ENCODE measurements at regions not wholly inside any gene's neighbourhood (a gene's known extent, or its start where the extent isn't known, plus 50 kb on each side); places are given as distances from the start of the nearest gene placed in this dataset.

DNA sequence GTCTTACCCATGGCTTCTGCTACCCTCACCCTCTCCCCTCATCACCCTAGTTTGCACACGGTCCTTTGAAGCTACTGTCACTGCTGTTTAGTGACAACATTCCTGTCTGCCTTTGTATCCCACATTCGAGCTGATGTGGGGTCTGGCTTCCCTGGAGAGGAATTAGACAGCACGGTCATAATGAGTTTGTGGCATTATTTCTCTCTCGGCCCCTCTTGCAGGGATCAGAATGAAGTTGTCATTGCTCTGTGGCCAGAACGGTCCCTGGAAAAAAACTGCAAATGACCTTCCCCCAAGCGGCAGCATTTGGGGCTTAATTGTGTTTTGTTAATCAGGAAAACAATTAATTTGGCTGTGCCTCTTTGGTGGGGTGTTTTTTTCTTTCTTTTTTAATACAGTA, 317.2 kb upstream of the PODXL start:
- DNase-seq (ENCODE audit: low read depth in 2 of 2): no peak
- H3K4me3 ChIP-seq (replicated peaks in 1 of 2; ENCODE audit: low read depth in 2 of 2, low read length in 2 of 2): no peak overlapping the region
- TF ChIP-seq CTCF (IDR thresholded peaks at IDR 0.05; ENCODE audit: low read depth, low read length): no peak

DNA sequence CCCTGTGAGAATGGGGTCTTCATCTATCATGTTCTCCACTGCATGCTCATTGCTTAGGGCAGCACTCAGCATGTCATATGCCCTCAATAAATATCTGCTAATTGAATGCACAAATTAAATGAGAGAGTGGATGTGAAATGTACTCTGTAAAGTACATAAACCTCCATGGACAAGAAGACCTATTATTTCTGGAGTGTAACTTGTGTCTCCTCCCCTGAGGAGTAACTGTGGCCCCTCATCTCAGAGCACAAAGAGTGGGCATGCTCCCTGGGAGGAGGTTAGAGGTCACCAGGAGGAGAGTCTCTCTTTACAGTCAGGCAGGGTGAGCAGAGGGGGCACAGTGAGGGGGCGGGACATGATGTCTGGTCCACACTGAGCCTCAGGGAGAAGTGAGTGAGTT, 313.6 kb upstream of the PODXL start:
- H3K4me3 ChIP-seq (replicated peaks in 1 of 2; ENCODE audit: low read depth in 2 of 2, low read length in 2 of 2): no peak overlapping the region
- no peak for TF ChIP-seq CTCF (IDR thresholded peaks at IDR 0.05; ENCODE audit: low read depth, low read length)
- DNase-seq (ENCODE audit: low read depth in 2 of 2): no peak

GRCh38 chr7:131869169-131869844, 312.9 kb upstream of the PODXL start:
- DNase-seq (ENCODE audit: low read depth in 2 of 2): no peak
- no peak overlapping the region for H3K4me3 ChIP-seq (replicated peaks in 1 of 2; ENCODE audit: low read depth in 2 of 2, low read length in 2 of 2)
- TF ChIP-seq CTCF (IDR thresholded peaks at IDR 0.05; ENCODE audit: low read depth, low read length): no peak

DNA sequence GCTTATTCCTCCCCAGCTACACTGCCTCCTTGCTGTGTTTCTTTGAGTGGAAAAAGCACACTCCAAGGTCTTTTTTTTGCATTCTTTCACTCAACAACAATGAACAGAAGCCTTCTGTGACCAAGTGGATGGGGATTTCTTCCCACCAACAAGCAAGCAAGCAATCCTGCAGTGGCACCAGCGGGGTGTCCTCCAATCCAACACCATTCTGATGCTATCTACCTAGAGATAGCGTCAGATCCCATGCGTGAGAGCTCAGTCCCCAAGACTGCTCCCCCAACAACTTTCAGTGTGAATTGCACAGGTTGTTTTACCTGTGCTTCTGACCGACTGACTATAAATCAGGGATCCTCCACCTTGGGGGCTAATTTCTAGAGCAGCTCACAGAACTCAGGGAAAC, 311.0 kb upstream of the PODXL start:
- DNase-seq (ENCODE audit: low read depth in 2 of 2): no peak
- no peak overlapping the region for H3K4me3 ChIP-seq (replicated peaks in 1 of 2; ENCODE audit: low read depth in 2 of 2, low read length in 2 of 2)
- TF ChIP-seq CTCF (IDR thresholded peaks at IDR 0.05; ENCODE audit: low read depth, low read length): no peak

GRCh38 chr7:131865911-131866310, 309.5 kb upstream of the PODXL start:
- no peak for DNase-seq (ENCODE audit: low read depth in 2 of 2)
- TF ChIP-seq CTCF (IDR thresholded peaks at IDR 0.05; ENCODE audit: low read depth, low read length): no peak
- no peak overlapping the region for H3K4me3 ChIP-seq (replicated peaks in 1 of 2; ENCODE audit: low read depth in 2 of 2, low read length in 2 of 2)

GRCh38 chr7:131861620-131862346, 305.4 kb upstream of the PODXL start:
- no peak for TF ChIP-seq CTCF (IDR thresholded peaks at IDR 0.05; ENCODE audit: low read depth, low read length)
- DNase-seq (ENCODE audit: low read depth in 2 of 2): peak; percentile 19 to 57
- no peak overlapping the region for H3K4me3 ChIP-seq (replicated peaks in 1 of 2; ENCODE audit: low read depth in 2 of 2, low read length in 2 of 2)

Measured in cardiac fibroblast (primary cell).